Parathyroid adenoma (tissue), 2 donors: ENCODE measurements at regions not wholly inside any gene's neighbourhood (a gene's known extent, or its start where the extent isn't known, plus 50 kb on each side); places are given as distances from the start of the nearest gene placed in this dataset.

Experiments
- H2AFZ ChIP-seq: fragments of 300-600 bp; sonication (generic); one replicate; pipeline ENCODE4 v1.7.0; 2017; ENCODE audit warnings: antibody characterized with exemption, mild to moderate bottlenecking
- H3K27ac ChIP-seq: fragments of 300-600 bp; sonication (generic); one replicate; pipeline ENCODE4 v1.7.0; 2017
- H3K27me3 ChIP-seq: fragments of 300-600 bp; sonication (generic); one replicate; pipeline ENCODE4 v1.7.0; 2017; ENCODE audit warnings: low read length; ENCODE audit not compliant: control insufficient read depth, insufficient read depth
- H3K36me3 ChIP-seq: fragments of 300-600 bp; sonication (generic); one replicate; pipeline ENCODE4 v1.7.0; 2017; ENCODE audit warnings: low read length; ENCODE audit not compliant: control insufficient read depth, insufficient read depth
- H3K4me1 ChIP-seq: fragments of 300-600 bp; sonication (generic); one replicate; pipeline ENCODE4 v1.7.0; 2017; ENCODE audit warnings: control low read depth
- H3K4me2 ChIP-seq: fragments of 300-600 bp; sonication (generic); one replicate; pipeline ENCODE4 v1.7.0; 2017; ENCODE audit warnings: low read length
- H3K4me3 ChIP-seq: fragments of 300-600 bp; sonication (generic); one replicate; pipeline ENCODE4 v1.7.0; 2017; ENCODE audit warnings: low read depth, low read length
- H3K79me2 ChIP-seq: fragments of 300-600 bp; sonication (generic); one replicate; pipeline ENCODE4 v1.7.0; 2017; ENCODE audit warnings: control low read depth
- H3K9ac ChIP-seq: fragments of 300-600 bp; sonication (generic); one replicate; pipeline ENCODE4 v1.7.0; 2017; ENCODE audit warnings: mild to moderate bottlenecking
- H3K9me3 ChIP-seq: fragments of 300-600 bp; sonication (generic); one replicate; pipeline ENCODE4 v1.7.0; 2017; ENCODE audit warnings: low read length; ENCODE audit not compliant: control insufficient read depth
- TF ChIP-seq, protein P1 (sequence below): fragments of 300-600 bp; sonication (generic); IDR thresholded peaks from one replicate; pipeline ENCODE4 v1.7.0; 2017; ENCODE audit warnings: antibody characterized with exemption, mild to moderate bottlenecking
- donor health status: primary hyperparathyroidism.

DNA sequence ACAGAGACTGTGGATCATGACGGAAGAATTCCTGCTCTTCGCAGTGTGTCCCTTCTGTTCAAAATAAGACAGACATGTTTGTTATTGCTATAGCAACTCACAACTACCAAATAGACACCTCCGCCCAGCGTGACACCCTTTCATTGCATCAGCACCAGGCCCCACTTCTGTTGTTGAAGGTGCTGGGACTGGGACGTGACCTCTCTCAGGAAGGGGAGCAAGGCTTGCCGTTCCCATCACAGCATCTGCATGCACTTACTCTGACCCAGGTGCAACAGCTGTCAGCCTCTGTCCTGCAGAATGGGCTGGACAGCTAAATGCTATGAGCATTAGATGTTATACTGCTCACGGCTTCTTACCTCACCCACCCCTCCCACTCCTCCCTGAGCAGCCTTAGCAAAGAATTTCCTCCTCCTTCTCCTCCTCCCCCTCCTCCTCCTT, 94.1 kb downstream of the DACT2 start:
- Histone ChIP-seq H3K4me1 (no peaks in the 10 kb centered on the region), H3K27ac (no peak overlapping the region), H3K4me3 (no peak overlapping the region), H2AFZ (no peak overlapping the region), H3K9me3 (no peaks in the 10 kb centered on the region), H3K27me3 (no peaks in the 10 kb centered on the region), H3K36me3 (no peaks in the 10 kb centered on the region), H3K4me2 (no peak overlapping the region), H3K79me2 (no peaks in the 10 kb centered on the region), H3K9ac (no peak overlapping the region)
- TF ChIP-seq, protein P1, sequence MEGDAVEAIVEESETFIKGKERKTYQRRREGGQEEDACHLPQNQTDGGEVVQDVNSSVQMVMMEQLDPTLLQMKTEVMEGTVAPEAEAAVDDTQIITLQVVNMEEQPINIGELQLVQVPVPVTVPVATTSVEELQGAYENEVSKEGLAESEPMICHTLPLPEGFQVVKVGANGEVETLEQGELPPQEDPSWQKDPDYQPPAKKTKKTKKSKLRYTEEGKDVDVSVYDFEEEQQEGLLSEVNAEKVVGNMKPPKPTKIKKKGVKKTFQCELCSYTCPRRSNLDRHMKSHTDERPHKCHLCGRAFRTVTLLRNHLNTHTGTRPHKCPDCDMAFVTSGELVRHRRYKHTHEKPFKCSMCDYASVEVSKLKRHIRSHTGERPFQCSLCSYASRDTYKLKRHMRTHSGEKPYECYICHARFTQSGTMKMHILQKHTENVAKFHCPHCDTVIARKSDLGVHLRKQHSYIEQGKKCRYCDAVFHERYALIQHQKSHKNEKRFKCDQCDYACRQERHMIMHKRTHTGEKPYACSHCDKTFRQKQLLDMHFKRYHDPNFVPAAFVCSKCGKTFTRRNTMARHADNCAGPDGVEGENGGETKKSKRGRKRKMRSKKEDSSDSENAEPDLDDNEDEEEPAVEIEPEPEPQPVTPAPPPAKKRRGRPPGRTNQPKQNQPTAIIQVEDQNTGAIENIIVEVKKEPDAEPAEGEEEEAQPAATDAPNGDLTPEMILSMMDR = no peak

DNA sequence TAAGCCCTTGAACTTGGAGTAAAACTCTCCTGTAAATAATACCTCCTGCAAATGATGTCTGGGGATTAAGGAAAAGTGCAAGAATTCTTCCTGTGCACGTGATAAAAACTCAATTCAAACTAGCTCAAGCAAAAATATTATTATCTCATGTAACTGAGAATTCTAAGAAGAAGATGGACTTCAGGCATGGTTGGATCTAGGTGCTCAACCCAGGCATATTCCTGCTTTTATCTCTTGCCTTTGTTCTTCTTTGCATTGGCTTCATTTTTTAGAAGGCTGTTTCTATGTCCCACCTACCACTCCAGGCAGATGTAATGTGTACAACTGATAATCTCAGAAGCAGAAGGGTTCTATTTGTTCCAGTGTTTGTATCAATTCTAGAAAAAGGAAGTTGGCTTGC, 95.8 kb downstream of the DACT2 start:
- no peak overlapping the region for H3K9ac ChIP-seq
- no peak overlapping the region for H3K27ac ChIP-seq
- no peak overlapping the region for H3K4me2 ChIP-seq
- H3K4me3 ChIP-seq = no peak overlapping the region
- H3K4me1 ChIP-seq = no peaks in the 10 kb centered on the region
- H3K9me3 ChIP-seq = no peaks in the 10 kb centered on the region
- H3K27me3 ChIP-seq = no peaks in the 10 kb centered on the region
- H3K36me3 ChIP-seq = no peaks in the 10 kb centered on the region
- TF ChIP-seq, protein P1 = no peak
- H3K79me2 ChIP-seq = no peaks in the 10 kb centered on the region
- no peak overlapping the region for H2AFZ ChIP-seq

DNA sequence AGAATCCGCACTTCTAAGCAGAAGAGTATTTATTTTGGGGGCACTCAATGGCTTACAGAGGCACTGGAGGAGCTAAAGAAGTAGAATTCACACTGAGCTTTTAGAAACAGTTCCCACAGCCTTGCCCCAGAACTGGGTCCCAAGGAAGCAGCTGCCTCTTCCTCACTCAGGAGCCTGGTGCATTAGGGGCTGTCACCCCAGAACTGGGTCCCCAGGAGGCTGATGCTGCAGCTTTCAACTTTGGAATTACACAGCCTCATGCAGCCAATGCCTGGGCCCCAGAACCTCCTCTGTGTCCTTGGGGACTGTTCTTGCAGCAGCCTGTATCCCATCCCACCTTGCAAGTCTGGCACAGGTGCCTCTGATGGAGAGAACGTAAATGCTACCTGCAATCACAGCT, 96.4 kb downstream of the DACT2 start:
- Histone ChIP-seq H3K27ac (no peak overlapping the region), H3K9ac (no peak overlapping the region), H3K4me3 (no peak overlapping the region), H3K4me1 (no peaks in the 10 kb centered on the region), H2AFZ (no peak overlapping the region), H3K27me3 (no peaks in the 10 kb centered on the region), H3K79me2 (no peaks in the 10 kb centered on the region), H3K9me3 (no peaks in the 10 kb centered on the region), H3K4me2 (no peak overlapping the region), H3K36me3 (no peaks in the 10 kb centered on the region)
- TF ChIP-seq, protein P1 = no peak

DNA sequence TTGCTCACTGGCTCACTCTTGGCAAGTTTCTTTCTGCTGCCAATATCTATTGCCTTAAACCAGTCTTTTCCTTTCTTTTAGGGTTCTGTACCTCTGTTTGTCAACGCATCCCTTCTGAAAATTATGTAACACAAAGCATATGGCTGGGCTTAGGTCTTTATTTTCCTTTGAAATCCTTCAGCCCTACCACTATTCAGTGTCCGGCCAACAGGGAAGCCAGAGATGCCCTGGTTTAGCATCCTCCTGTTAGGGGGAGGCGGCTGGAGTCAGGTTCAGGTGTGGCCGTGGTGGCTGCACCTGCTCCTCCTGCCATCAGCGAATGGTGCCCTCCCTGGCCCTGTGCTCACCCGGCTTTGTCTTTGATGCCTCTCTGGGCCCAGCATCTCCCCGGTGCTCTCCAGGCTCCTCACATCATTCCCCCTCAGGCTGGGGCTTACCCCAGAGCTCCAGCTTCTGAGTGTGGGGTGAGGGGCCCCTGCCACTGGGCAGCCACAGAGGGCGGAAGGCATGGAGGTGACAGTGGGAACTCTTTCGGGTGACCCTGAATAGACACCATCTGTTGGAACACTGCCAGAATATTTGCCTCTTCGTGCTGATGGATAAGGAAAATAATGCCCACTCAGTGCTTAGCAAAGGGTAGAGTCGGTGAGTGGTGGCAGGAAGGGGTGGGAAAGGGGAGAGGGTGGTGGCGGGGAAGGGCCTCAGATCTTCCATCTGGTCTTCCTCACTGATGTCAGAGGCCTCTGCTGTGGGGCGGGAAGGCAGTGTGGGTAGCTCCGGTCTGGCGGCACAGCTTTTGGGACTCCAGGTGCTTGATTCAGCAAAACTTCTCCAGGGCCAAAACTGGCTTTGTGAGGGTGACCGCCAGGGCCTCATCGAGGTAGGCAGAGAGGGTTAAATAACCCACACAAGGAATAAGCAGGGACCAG, 97.2 kb downstream of the DACT2 start:
- no peaks in the 10 kb centered on the region for H3K9me3 ChIP-seq
- no peaks in the 10 kb centered on the region for H3K27me3 ChIP-seq
- H3K27ac ChIP-seq = no peak overlapping the region
- H3K4me1 ChIP-seq = no peaks in the 10 kb centered on the region
- H3K9ac ChIP-seq = no peak overlapping the region
- TF ChIP-seq, protein P1 = no peak
- H2AFZ ChIP-seq = no peak overlapping the region
- no peak overlapping the region for H3K4me3 ChIP-seq
- no peaks in the 10 kb centered on the region for H3K79me2 ChIP-seq
- no peaks in the 10 kb centered on the region for H3K36me3 ChIP-seq
- H3K4me2 ChIP-seq = no peak overlapping the region
